ENCODE measurements at regions not wholly inside any gene's neighbourhood (a gene's known extent, or its start where the extent isn't known, plus 50 kb on each side); places are given as distances from the start of the nearest gene placed in this dataset.
A peak's percentile ranks its signal among the peaks of the same experiment; 100 is the strongest.

- no peaks in the 10 kb centered on the region for H3K9me3 ChIP-seq
- no peak overlapping the region for H3K4me3 ChIP-seq
- no peaks in the 10 kb centered on the region for H3K27me3 ChIP-seq
- DNase-seq = no peak
- WGBS, 2 donors = 40 to 42% methylated on average over 4 of the region's 4 CpGs
- TF ChIP-seq CTCF (IDR thresholded peaks at IDR 0.05) (peak in 3 of 6 experiments; percentile 19 to 50 (median 38)), POLR2A (IDR thresholded peaks at IDR 0.05) (no peak)
- no peaks in the 10 kb centered on the region for H3K4me1 ChIP-seq
- no peaks in the 10 kb centered on the region for H3K36me3 ChIP-seq
- intact Hi-C loops (cut with DNase I) = loop anchor here (5.0 kb wide), 1 partner anchor 890 kb away; no protein-coding TSS in a partner anchor
- no peak overlapping the region for H3K27ac ChIP-seq
Measured at GRCh38 chr13:84917252-84917878, 881.9 kb downstream of the SLITRK6 start.

GRCh38 chr13:84912720-84913119 lies 886.5 kb downstream of the SLITRK6 start:
- no peak for TF ChIP-seq CTCF (IDR thresholded peaks at IDR 0.05)
- TF ChIP-seq POLR2A (IDR thresholded peaks at IDR 0.05) = no peak
- intact Hi-C loops (cut with DNase I) = no loop called here
- 60 to 70% methylated on average over 2 of the region's 2 CpGs for WGBS, 2 donors

GRCh38 chr13:84910423-84910822 lies 888.8 kb downstream of the SLITRK6 start:
- Histone ChIP-seq H3K4me3 (no peak overlapping the region), H3K9me3 (no peaks in the 10 kb centered on the region), H3K27ac (no peak overlapping the region), H3K27me3 (no peaks in the 10 kb centered on the region), H3K4me1 (no peaks in the 10 kb centered on the region), H3K36me3 (no peaks in the 10 kb centered on the region)
- WGBS, 2 donors = 77 to 80% methylated on average over 2 of the region's 2 CpGs
- intact Hi-C loops (cut with DNase I) = no loop called here
- no peak for DNase-seq
- TF ChIP-seq CTCF (IDR thresholded peaks at IDR 0.05) (no peak), POLR2A (IDR thresholded peaks at IDR 0.05) (no peak)

More at GRCh38 chr13:84912720-84913119, 886.5 kb downstream of the SLITRK6 start:
- no peak for DNase-seq
- H3K36me3 ChIP-seq = no peaks in the 10 kb centered on the region
- H3K27ac ChIP-seq = no peak overlapping the region
- H3K4me3 ChIP-seq = no peak overlapping the region
- no peaks in the 10 kb centered on the region for H3K9me3 ChIP-seq
- H3K27me3 ChIP-seq = no peaks in the 10 kb centered on the region
- no peaks in the 10 kb centered on the region for H3K4me1 ChIP-seq

GRCh38 chr13:84903391-84903790 lies 895.8 kb downstream of the SLITRK6 start:
- Histone ChIP-seq H3K27ac (no peak overlapping the region), H3K4me3 (no peak overlapping the region), H3K27me3 (no peaks in the 10 kb centered on the region), H3K9me3 (no peaks in the 10 kb centered on the region), H3K4me1 (no peaks in the 10 kb centered on the region), H3K36me3 (no peaks in the 10 kb centered on the region)
- intact Hi-C loops (cut with DNase I) = no loop called here
- WGBS, 2 donors = 21 to 32% methylated on average over 4 of the region's 4 CpGs
- DNase-seq = no peak
- TF ChIP-seq POLR2A (IDR thresholded peaks at IDR 0.05) = no peak
- TF ChIP-seq CTCF (IDR thresholded peaks at IDR 0.05) = no peak

GRCh38 chr13:84902243-84902642 lies 897.0 kb downstream of the SLITRK6 start:
- Histone ChIP-seq H3K4me1 (no peaks in the 10 kb centered on the region), H3K27ac (no peak overlapping the region), H3K36me3 (no peaks in the 10 kb centered on the region), H3K27me3 (no peaks in the 10 kb centered on the region), H3K9me3 (no peaks in the 10 kb centered on the region), H3K4me3 (no peak overlapping the region)
- TF ChIP-seq CTCF (IDR thresholded peaks at IDR 0.05) (no peak), POLR2A (IDR thresholded peaks at IDR 0.05) (no peak)
- intact Hi-C loops (cut with DNase I) = no loop called here
- 33 to 38% methylated on average over 1 of the region's 1 CpG for WGBS, 2 donors
- no peak for DNase-seq

Data from esophagus squamous epithelium (tissue), 5 donors.